CD8-positive, alpha-beta memory T cell (primary cell): ENCODE measurements at regions not wholly inside any gene's neighbourhood (a gene's known extent, or its start where the extent isn't known, plus 50 kb on each side); places are given as distances from the start of the nearest gene placed in this dataset.
A peak's percentile ranks its signal among the peaks of the same experiment; 100 is the strongest.
"Not testable (repeated sequence)": the region's sequence is repeated elsewhere in the genome, so short reads cannot be mapped to it uniquely, and the experiment has no call there.

Experiments used
- CTCF ChIA-PET: fragments of 350-600 bp; sonication (Branson Sonifier 250); formaldehyde crosslinking; loops from one replicate; lab custom pipeline; 2021; ENCODE audit warnings: antibody characterized with exemption; lab: Charles Lee
- POLR2A ChIA-PET: fragments of 350-600 bp; sonication (Branson Sonifier 250); formaldehyde crosslinking; loops from one replicate; lab custom pipeline; 2021; ENCODE audit warnings: antibody characterized with exemption; lab: Charles Lee
- DNase-seq, 5 donors: peaks; one replicate each; pipeline versions ENCODE4 v3.0.0 to v3.0.0-alpha.2; 2020 to 2022; ENCODE audit warnings: mixed read lengths in 1 of 5
- H3K27ac ChIP-seq: one replicate; pipeline ENCODE4 v1.7.0; 2013; ENCODE audit warnings: low read depth, mild to moderate bottlenecking, low read length, moderate library complexity
- H3K27me3 ChIP-seq: 2 replicates; pipeline ENCODE4 v1.7.0; 2013; ENCODE audit warnings: low read length, mild to moderate bottlenecking; ENCODE audit not compliant: insufficient read depth, poor library complexity, severe bottlenecking
- H3K36me3 ChIP-seq: 2 replicates; pipeline ENCODE4 v1.7.0; 2013; ENCODE audit warnings: mild to moderate bottlenecking, low read length, moderate library complexity; ENCODE audit not compliant: insufficient read depth
- H3K4me1 ChIP-seq: 2 replicates; pipeline ENCODE4 v1.7.0; 2013; ENCODE audit warnings: mild to moderate bottlenecking, low read length, moderate library complexity; ENCODE audit not compliant: insufficient read depth
- H3K4me3 ChIP-seq: 2 replicates; pipeline ENCODE4 v1.7.0; 2013; ENCODE audit warnings: mild to moderate bottlenecking, low read length
- H3K9me3 ChIP-seq: 2 replicates; pipeline ENCODE4 v1.7.0; 2013; ENCODE audit warnings: mild to moderate bottlenecking, low read length
- H3K27ac Mint-ChIP-seq, 8 donors: one replicate each; pipeline ENCODE4 v1.8.0; 2020 to 2021; ENCODE audit warnings: mixed read lengths in 8 of 8, mild to moderate bottlenecking in 6 of 8, inconsistent platforms in 3 of 8, moderate library complexity in 3 of 8
- H3K27me3 Mint-ChIP-seq, 2 donors: one replicate each; pipeline ENCODE4 v1.8.0; 2020 to 2021; ENCODE audit warnings: mixed read lengths in 2 of 2, mild to moderate bottlenecking in 1 of 2, moderate library complexity in 1 of 2
- H3K36me3 Mint-ChIP-seq, 3 donors: one replicate each; pipeline ENCODE4 v1.8.0; 2020 to 2021; ENCODE audit warnings: mixed read lengths in 3 of 3, inconsistent platforms in 1 of 3, mild to moderate bottlenecking in 1 of 3
- H3K4me1 Mint-ChIP-seq, 3 donors: one replicate each; pipeline ENCODE4 v1.8.0; 2020 to 2021; ENCODE audit warnings: mixed read lengths in 3 of 3, inconsistent platforms in 1 of 3, mild to moderate bottlenecking in 1 of 3
- H3K4me3 Mint-ChIP-seq, 7 donors: one replicate each; pipeline ENCODE4 v1.8.0; 2020 to 2021; ENCODE audit warnings: mixed read lengths in 7 of 7, mild to moderate bottlenecking in 6 of 7, moderate library complexity in 4 of 7, inconsistent platforms in 2 of 7
- H3K9me3 Mint-ChIP-seq, 5 donors: one replicate each; pipeline ENCODE4 v1.8.0; 2020 to 2022; ENCODE audit warnings: mixed read lengths in 5 of 5, mild to moderate bottlenecking in 3 of 5, moderate library complexity in 2 of 5, inconsistent platforms in 1 of 5

- H3K4me3 Mint-ChIP-seq: no peak overlapping the region
- H3K9me3 Mint-ChIP-seq: no peaks in the 10 kb centered on the region
These were observed 62.1 kb upstream of the CAPRIN1 start for GRCh38 chr11:33989461-33989860.

GRCh38 chr11:33988586-33989370, 62.8 kb upstream of the CAPRIN1 start:
- Histone ChIP-seq H3K9me3 (no peaks in the 10 kb centered on the region), H3K27ac (no peak overlapping the region), H3K27me3 (no peaks in the 10 kb centered on the region), H3K36me3 (no peaks in the 10 kb centered on the region), H3K4me3 (no peak overlapping the region), H3K4me1 (no peaks in the 10 kb centered on the region)
- no peak for DNase-seq
- CTCF ChIA-PET: interaction anchor here (0.8 to 2.4 kb wide), 16 partner anchors 9 to 368 kb away, joined by 3 to 17 read pairs (median 4); partner anchors contain the start of gene ABTB2
- Mint-ChIP-seq H3K27ac (peak overlapping the region in 1 of 8 donors; percentile 36), H3K4me1 (peaks cover 4 to 11% (median 11%) of the 10 kb centered on the region in 3 donors), H3K4me3 (no peak overlapping the region), H3K9me3 (no peaks in the 10 kb centered on the region), H3K27me3 (peaks cover 8 to 12% of the 10 kb centered on the region in 2 donors), H3K36me3 (no peaks in the 10 kb centered on the region)
- POLR2A ChIA-PET: no interaction called here

More at GRCh38 chr11:33989461-33989860, 62.1 kb upstream of the CAPRIN1 start:
- Mint-ChIP-seq H3K27ac (peak overlapping the region in 1 of 8 donors; percentile 36), H3K4me1 (peaks cover 4 to 11% (median 11%) of the 10 kb centered on the region in 3 donors), H3K27me3 (peaks cover 6 to 12% of the 10 kb centered on the region in 2 donors), H3K36me3 (no peaks in the 10 kb centered on the region)
- Histone ChIP-seq H3K27me3 (no peaks in the 10 kb centered on the region), H3K4me1 (no peaks in the 10 kb centered on the region), H3K27ac (no peak overlapping the region), H3K36me3 (no peaks in the 10 kb centered on the region), H3K9me3 (no peaks in the 10 kb centered on the region), H3K4me3 (no peak overlapping the region)
- POLR2A ChIA-PET: no interaction called here
- CTCF ChIA-PET: no interaction called here
- no peak for DNase-seq

GRCh38 chr11:33987975-33988580, 63.5 kb upstream of the CAPRIN1 start:
- H3K27ac Mint-ChIP-seq: no peak overlapping the region
- H3K4me1 Mint-ChIP-seq: peaks cover 4 to 11% (median 11%) of the 10 kb centered on the region in 3 donors
- POLR2A ChIA-PET: no interaction called here
- peak; percentile 58 to 81 (median 64) for DNase-seq
- H3K4me3 Mint-ChIP-seq: no peak overlapping the region
- CTCF ChIA-PET: interaction anchor here (0.8 to 2.4 kb wide), 18 partner anchors 9 to 369 kb away, joined by 3 to 17 read pairs (median 4); partner anchors contain the start of gene ABTB2
- H3K4me3 ChIP-seq: no peak overlapping the region
- peaks cover 8 to 12% of the 10 kb centered on the region in 2 donors for H3K27me3 Mint-ChIP-seq
- H3K27me3 ChIP-seq: no peaks in the 10 kb centered on the region
- no peaks in the 10 kb centered on the region for H3K4me1 ChIP-seq
- H3K36me3 ChIP-seq: no peaks in the 10 kb centered on the region
- no peaks in the 10 kb centered on the region for H3K9me3 ChIP-seq
- no peak overlapping the region for H3K27ac ChIP-seq
- no peaks in the 10 kb centered on the region for H3K36me3 Mint-ChIP-seq
- no peaks in the 10 kb centered on the region for H3K9me3 Mint-ChIP-seq

GRCh38 chr11:33987545-33987944, 64.0 kb upstream of the CAPRIN1 start:
- POLR2A ChIA-PET: no interaction called here
- Histone ChIP-seq H3K9me3 (no peaks in the 10 kb centered on the region), H3K36me3 (no peaks in the 10 kb centered on the region), H3K27me3 (no peaks in the 10 kb centered on the region), H3K4me3 (no peak overlapping the region), H3K27ac (no peak overlapping the region), H3K4me1 (no peaks in the 10 kb centered on the region)
- CTCF ChIA-PET: interaction anchor here (0.8 to 2.4 kb wide), 16 partner anchors 9 to 369 kb away, joined by 3 to 17 read pairs (median 4); partner anchors contain the start of gene ABTB2
- Mint-ChIP-seq H3K36me3 (no peaks in the 10 kb centered on the region), H3K9me3 (no peaks in the 10 kb centered on the region), H3K27ac (no peak overlapping the region), H3K4me3 (no peak overlapping the region), H3K27me3 (peaks cover 8 to 16% of the 10 kb centered on the region in 2 donors), H3K4me1 (peaks cover 4 to 11% (median 11%) of the 10 kb centered on the region in 3 donors)
- DNase-seq: no peak

DNA sequence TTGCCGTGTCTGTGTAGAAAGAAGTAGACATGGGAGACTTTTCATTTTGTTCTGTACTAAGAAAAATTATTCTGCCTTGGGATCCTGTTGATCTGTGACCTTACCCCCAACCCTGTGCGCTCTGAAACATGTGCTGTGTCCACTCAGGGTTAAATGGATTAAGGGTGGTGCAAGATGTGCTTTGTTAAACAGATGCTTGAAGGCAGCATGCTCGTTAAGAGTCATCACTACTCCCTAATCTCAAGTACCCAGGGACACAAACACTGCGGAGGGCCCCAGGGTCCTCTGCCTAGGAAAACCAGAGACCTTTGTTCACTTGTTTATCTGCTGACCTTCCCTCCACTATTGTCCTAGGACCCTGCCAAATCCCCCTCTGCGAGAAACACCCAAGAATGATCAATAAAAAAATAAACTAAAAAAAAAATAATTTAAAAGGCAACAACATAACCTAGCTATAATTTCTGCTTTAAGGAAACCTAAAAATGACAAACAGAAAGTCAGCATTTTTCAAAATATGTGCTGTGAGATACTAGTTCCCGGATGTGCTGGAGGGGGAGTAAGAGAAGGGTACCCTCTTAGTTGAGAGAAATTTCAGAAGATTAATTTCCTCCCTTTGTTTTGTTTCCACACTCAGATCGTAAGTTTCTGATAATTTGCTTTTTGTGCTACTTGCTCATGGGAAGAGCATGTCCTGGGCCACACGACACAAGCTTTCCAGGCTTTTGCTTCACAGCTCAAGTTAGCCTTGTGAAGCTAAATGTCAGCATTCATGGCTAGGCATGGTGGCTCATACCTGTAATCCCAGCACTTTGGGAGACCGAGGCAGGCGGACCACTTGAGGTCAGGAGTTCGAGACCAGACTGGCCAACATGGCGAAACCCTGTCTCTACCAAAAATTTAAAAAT, 64.7 kb upstream of the CAPRIN1 start:
- H3K9me3 Mint-ChIP-seq, DNase-seq, H3K4me3 Mint-ChIP-seq, H3K36me3 ChIP-seq, H3K4me1 ChIP-seq, H3K27ac Mint-ChIP-seq, H3K36me3 Mint-ChIP-seq, H3K27ac ChIP-seq, H3K27me3 ChIP-seq, H3K4me3 ChIP-seq, POLR2A ChIA-PET, H3K9me3 ChIP-seq: not testable (repeated sequence)
- Mint-ChIP-seq H3K27me3 (peaks cover 8 to 18% of the 10 kb centered on the region in 2 donors), H3K4me1 (peaks cover 4 to 11% (median 10%) of the 10 kb centered on the region in 3 donors)
- CTCF ChIA-PET: interaction anchor here (1.2 to 2.4 kb wide), 12 partner anchors 8 to 370 kb away, joined by 3 to 17 read pairs (median 4); partner anchors contain the start of gene ABTB2

- ChIA-PET CTCF (interaction anchor here (1.0 kb wide), 1 partner anchor 127 kb away, joined by 4 read pairs; no protein-coding TSS in a partner anchor), POLR2A (no interaction called here)
- Histone ChIP-seq H3K9me3 (no peaks in the 10 kb centered on the region), H3K27ac (no peak overlapping the region), H3K27me3 (no peaks in the 10 kb centered on the region), H3K4me3 (no peak overlapping the region), H3K36me3 (no peaks in the 10 kb centered on the region), H3K4me1 (no peaks in the 10 kb centered on the region)
- peaks cover 8 to 27% of the 10 kb centered on the region in 2 donors for H3K27me3 Mint-ChIP-seq
- H3K4me1 Mint-ChIP-seq: no peaks in the 10 kb centered on the region
- H3K36me3 Mint-ChIP-seq: no peaks in the 10 kb centered on the region
- H3K9me3 Mint-ChIP-seq: no peaks in the 10 kb centered on the region
- H3K4me3 Mint-ChIP-seq: no peak overlapping the region
- no peak for DNase-seq
- H3K27ac Mint-ChIP-seq: no peak overlapping the region
These were observed 66.7 kb upstream of the CAPRIN1 start for GRCh38 chr11:33984682-33985389.

GRCh38 chr11:33982661-33983060, 68.9 kb upstream of the CAPRIN1 start:
- H3K36me3 ChIP-seq: no peaks in the 10 kb centered on the region
- Mint-ChIP-seq H3K36me3 (no peaks in the 10 kb centered on the region), H3K27me3 (peaks cover 3 to 30% of the 10 kb centered on the region in 2 donors), H3K4me3 (no peak overlapping the region), H3K4me1 (no peaks in the 10 kb centered on the region), H3K9me3 (no peaks in the 10 kb centered on the region), H3K27ac (no peak overlapping the region)
- no peak for DNase-seq
- H3K4me1 ChIP-seq: no peaks in the 10 kb centered on the region
- no peaks in the 10 kb centered on the region for H3K27me3 ChIP-seq
- H3K4me3 ChIP-seq: no peak overlapping the region
- no peaks in the 10 kb centered on the region for H3K9me3 ChIP-seq
- ChIA-PET CTCF (no interaction called here), POLR2A (no interaction called here)
- no peak overlapping the region for H3K27ac ChIP-seq
